IMR-90 (cell line): ENCODE measurements at regions not wholly inside any gene's neighbourhood (a gene's known extent, or its start where the extent isn't known, plus 50 kb on each side); places are given as distances from the start of the nearest gene placed in this dataset.
A peak's percentile ranks its signal among the peaks of the same experiment; 100 is the strongest.

Experiments used
- ATAC-seq: fragments of 200-7000 bp; cut with Tn5 transposase; 2 replicates; pipeline ENCODE4 v1.9.1; 2020; ENCODE audit warnings: low read depth, mild to moderate bottlenecking, moderate library complexity
- BruUV-seq: library from RNA; stranded (reverse); fragments of 400-500 nt; replicated peaks from 2 replicates; lab custom pipeline; 2021; lab: Mats Ljungman, UMichigan
- CTCF ChIA-PET: fragments of 300-600 bp; formaldehyde crosslinking; extraction: SDS; loops from one replicate; lab custom pipeline; 2021; ENCODE audit warnings: antibody characterized with exemption; lab: Yijun Ruan, JAX
- POLR2A ChIA-PET: fragments of 300-600 bp; sonication (Branson Sonifier 250); formaldehyde crosslinking; loops from one replicate; lab custom pipeline; 2022; ENCODE audit warnings: antibody characterized with exemption; ENCODE audit not compliant: unreplicated experiment; lab: Charles Lee
- DNase-seq: peaks from one replicate; pipeline ENCODE4 v3.0.0; 2013
- H2AFZ ChIP-seq: replicated peaks from 2 replicates; pipeline ENCODE3; 2013; ENCODE audit warnings: low read length, mild to moderate bottlenecking; ENCODE audit not compliant: poor library complexity
- H2AK5ac ChIP-seq: 2 replicates; pipeline ENCODE4 v1.6.1; 2013; ENCODE audit warnings: low read depth, low read length, inconsistent platforms
- H2AK9ac ChIP-seq: replicated peaks from 2 replicates; pipeline ENCODE3; 2013; ENCODE audit warnings: mild to moderate bottlenecking, low read depth, low read length, moderate library complexity; ENCODE audit not compliant: poor library complexity
- H2BK120ac ChIP-seq: 2 replicates; pipeline ENCODE4 v1.6.1; 2013; ENCODE audit warnings: low read depth, low read length, inconsistent platforms
- H2BK15ac ChIP-seq: 3 replicates; pipeline ENCODE4 v1.6.1; 2013; ENCODE audit warnings: low read depth, low read length, inconsistent platforms
- H2BK20ac ChIP-seq: 2 replicates; pipeline ENCODE4 v1.6.1; 2013; ENCODE audit warnings: low read depth, mild to moderate bottlenecking, inconsistent platforms, low read length, moderate library complexity
- H2BK5ac ChIP-seq: 2 replicates; pipeline ENCODE4 v1.6.1; 2013; ENCODE audit warnings: mild to moderate bottlenecking, low read depth, low read length, inconsistent platforms; ENCODE audit not compliant: poor library complexity, severe bottlenecking
- H3K14ac ChIP-seq: replicated peaks from 2 replicates; pipeline ENCODE4 v1.6.1; 2013; ENCODE audit warnings: low read depth, low read length, inconsistent platforms
- H3K18ac ChIP-seq: 2 replicates; pipeline ENCODE4 v1.6.1; 2013; ENCODE audit warnings: low read depth, low read length, control low read depth
- H3K23ac ChIP-seq: 2 replicates; pipeline ENCODE4 v1.6.1; 2013; ENCODE audit warnings: low read depth, low read length, inconsistent platforms
- H3K27ac ChIP-seq: 2 replicates; pipeline ENCODE4 v1.5.1; 2013; ENCODE audit warnings: mild to moderate bottlenecking, control low read depth, low read length; ENCODE audit not compliant: insufficient read depth
- H3K27me3 ChIP-seq: 2 replicates; pipeline ENCODE4 v1.6.1; 2013; ENCODE audit warnings: low read length; ENCODE audit not compliant: control insufficient read depth, insufficient read depth
- H3K36me3 ChIP-seq: 2 replicates; pipeline ENCODE4 v1.6.1; 2013; ENCODE audit warnings: low read length, mixed read lengths; ENCODE audit not compliant: control insufficient read depth, insufficient read depth
- H3K4ac ChIP-seq: 2 replicates; pipeline ENCODE4 v1.6.1; 2013; ENCODE audit warnings: low read depth, low read length, inconsistent platforms
- H3K4me1 ChIP-seq: 2 replicates; pipeline ENCODE4 v1.6.1; 2013; ENCODE audit warnings: low read length, mixed read lengths; ENCODE audit not compliant: control insufficient read depth, insufficient read depth
- H3K4me2 ChIP-seq: 2 replicates; pipeline ENCODE4 v1.6.1; 2013; ENCODE audit warnings: low read depth, mild to moderate bottlenecking, control low read depth, low read length, moderate library complexity
- H3K4me3 ChIP-seq: 2 replicates; pipeline ENCODE4 v1.5.1; 2013; ENCODE audit warnings: low read depth, mild to moderate bottlenecking, control low read depth, low read length, moderate library complexity; ENCODE audit not compliant: insufficient read depth
- H3K56ac ChIP-seq: 2 replicates; pipeline ENCODE4 v1.6.1; 2013; ENCODE audit warnings: low read length, inconsistent platforms; ENCODE audit not compliant: insufficient read depth; ENCODE audit errors: extremely low read depth
- H3K79me1 ChIP-seq, 2 experiments: 2 replicates each; pipeline ENCODE4 v1.6.1; 2013; ENCODE audit warnings: low read length in 2 of 2, inconsistent platforms in 1 of 2, low read depth in 1 of 2
- H3K9ac ChIP-seq: 2 replicates; pipeline ENCODE4 v1.6.1; 2013; ENCODE audit warnings: low read depth, low read length, control low read depth
- H3K9me1 ChIP-seq: 2 replicates; pipeline ENCODE4 v1.6.1; 2013; ENCODE audit warnings: low read length, inconsistent platforms; ENCODE audit not compliant: insufficient read depth
- H3K9me3 ChIP-seq: 2 replicates; pipeline ENCODE4 v1.6.1; 2013; ENCODE audit warnings: low read length; ENCODE audit not compliant: control insufficient read depth, insufficient read depth
- H4K20me1 ChIP-seq: 2 replicates; pipeline ENCODE4 v1.6.1; 2013; ENCODE audit warnings: low read length, inconsistent platforms; ENCODE audit not compliant: insufficient read depth
- H4K5ac ChIP-seq: 2 replicates; pipeline ENCODE4 v1.6.1; 2013; ENCODE audit warnings: mild to moderate bottlenecking, low read depth, low read length, control low read depth
- H4K8ac ChIP-seq, 2 experiments: 2 replicates each; pipeline ENCODE4 v1.6.1; 2013; ENCODE audit warnings: low read depth in 2 of 2, low read length in 2 of 2, control low read depth in 1 of 2, inconsistent platforms in 1 of 2
- H4K91ac ChIP-seq: 2 replicates; pipeline ENCODE4 v1.6.1; 2013; ENCODE audit warnings: low read depth, low read length, inconsistent platforms; ENCODE audit not compliant: insufficient read depth
- BHLHE40 ChIP-seq: fragments of 150-350 bp; IDR thresholded peaks from 2 replicates; pipeline ENCODE4 v1.6.1; 2016; ENCODE audit warnings: mild to moderate bottlenecking, low read depth, low read length
- CEBPB ChIP-seq: IDR thresholded peaks from 2 replicates; pipeline ENCODE4 v1.6.1; 2012; ENCODE audit warnings: low read depth, low read length, improper control_type of control experiment
- CHD1 ChIP-seq: IDR thresholded peaks from 2 replicates; pipeline ENCODE4 v1.6.1; 2012; ENCODE audit warnings: low read depth, low read length, improper control_type of control experiment
- FOS ChIP-seq: fragments of 150-350 bp; IDR thresholded peaks from 2 replicates; pipeline ENCODE4 v1.6.1; 2016; ENCODE audit warnings: low read depth, low read length
- MAFK ChIP-seq: IDR thresholded peaks from 2 replicates; pipeline ENCODE4 v1.6.1; 2012; ENCODE audit warnings: low read depth, low read length, improper control_type of control experiment
- MAZ ChIP-seq: IDR thresholded peaks from 2 replicates; pipeline ENCODE4 v1.6.1; 2012; ENCODE audit warnings: low read depth, mild to moderate bottlenecking, low read length, improper control_type of control experiment, moderate library complexity, borderline replicate concordance
- MXI1 ChIP-seq: IDR thresholded peaks from 2 replicates; pipeline ENCODE4 v1.6.1; 2012; ENCODE audit warnings: low read depth, mild to moderate bottlenecking, low read length, moderate library complexity, borderline replicate concordance
- NFE2L2 ChIP-seq: fragments of 150-350 bp; IDR thresholded peaks from 2 replicates; pipeline ENCODE4 v1.6.1; 2016; ENCODE audit warnings: low read depth, mild to moderate bottlenecking, low read length
- POLR2A ChIP-seq: IDR thresholded peaks from 2 replicates; pipeline ENCODE4 v1.6.1; 2012; ENCODE audit warnings: mild to moderate bottlenecking, low read depth, low read length
- RCOR1 ChIP-seq: IDR thresholded peaks from 2 replicates; pipeline ENCODE4 v1.6.1; 2012; ENCODE audit warnings: mild to moderate bottlenecking, low read length, improper control_type of control experiment; ENCODE audit not compliant: insufficient replicate concordance
- RFX5 ChIP-seq: IDR thresholded peaks from 2 replicates; pipeline ENCODE4 v1.8.0; 2012; ENCODE audit warnings: low read depth, mild to moderate bottlenecking, low read length, moderate library complexity
- SMC3 ChIP-seq: fragments of 150-350 bp; IDR thresholded peaks from 2 replicates; pipeline ENCODE4 v1.6.1; 2016; ENCODE audit warnings: low read depth, mild to moderate bottlenecking, antibody characterized with exemption, low read length, moderate library complexity
- WGBS, 2 experiments: methylation state at CpG; one replicate each; pipeline versions ENCODE4 v1.1.5 to v1.1.7; 2013; ENCODE audit warnings: missing lambda C conversion rate in 2 of 2; ENCODE audit not compliant: insufficient read length in 1 of 2; ENCODE audit errors: extremely low coverage in 2 of 2; 5-methylcytosine and 5-hydroxymethylcytosine counted together
- dilution Hi-C: fragments of 300-500 bp; cut with HindIII; formaldehyde crosslinking; loops from one replicate; pipeline ENCODE4 v1.14.3; 2018; ENCODE audit warnings: low sequenced_read_pairs; ENCODE audit not compliant: unreplicated experiment
- in situ Hi-C: fragments of 300-500 bp; cut with MboI; formaldehyde crosslinking; loops from 3 replicates; pipeline ENCODE4 v1.14.3; 2019; ENCODE audit warnings: low sequenced_read_pairs, inconsistent platforms, mixed read lengths
- intact Hi-C: fragments of 100-400 bp; cut with micrococcal nuclease; formaldehyde crosslinking; loops from 2 replicates; pipeline ENCODE4 v1.10.0; 2022
- TF ChIP-seq, protein P1 (sequence below): fragments of 150-350 bp; IDR thresholded peaks from 2 replicates; pipeline ENCODE4 v1.6.1; 2017; ENCODE audit warnings: mild to moderate bottlenecking, antibody characterized with exemption, low read length, low read depth
- TF ChIP-seq, protein P2 (sequence below): fragments of 150-350 bp; IDR thresholded peaks from 2 replicates; pipeline ENCODE4 v1.6.1; 2016; ENCODE audit warnings: low read depth, mild to moderate bottlenecking, low read length, moderate library complexity, borderline replicate concordance
- TF ChIP-seq, protein P3 (sequence below): conservative IDR thresholded peaks from 2 replicates; pipeline ENCODE4 v1.5.1; 2012; ENCODE audit warnings: mild to moderate bottlenecking, low read depth, low read length, improper control_type of control experiment

GRCh38 chr18:41745166-41746049 is 209.6 kb upstream of the PIK3C3 start:
- H4K91ac ChIP-seq = no peak overlapping the region
- no peaks in the 10 kb centered on the region for H3K79me1 ChIP-seq
- ATAC-seq = peak; percentile 81
- no peak overlapping the region for H3K4me2 ChIP-seq
- in situ Hi-C loops (no loop called here), intact Hi-C loops (loop anchor here (1.0 kb wide), 1 partner anchor 161 kb away; no protein-coding TSS in a partner anchor), dilution Hi-C loops (no loop called here)
- H2BK120ac ChIP-seq = no peak overlapping the region
- H3K18ac ChIP-seq = no peak overlapping the region
- H2BK20ac ChIP-seq = no peak overlapping the region
- no peak overlapping the region for H3K27ac ChIP-seq
- ChIA-PET POLR2A (no interaction called here), CTCF (no interaction called here)
- H3K4ac ChIP-seq = no peak overlapping the region
- no peak overlapping the region for H2AK9ac ChIP-seq
- no peaks in the 10 kb centered on the region for H4K20me1 ChIP-seq
- H2BK15ac ChIP-seq = no peak overlapping the region
- H3K4me3 ChIP-seq = no peak overlapping the region
- no peak overlapping the region for H3K9ac ChIP-seq
- no peak overlapping the region for H4K8ac ChIP-seq
- no peak overlapping the region for H2AK5ac ChIP-seq
- WGBS, 2 experiments = no CpG with 5 or more reads among the region's 5 CpGs
- H4K5ac ChIP-seq = no peak overlapping the region
- H2AFZ ChIP-seq = no peak overlapping the region
- H3K36me3 ChIP-seq = no peaks in the 10 kb centered on the region
- no peak overlapping the region for H3K56ac ChIP-seq
- no peaks in the 10 kb centered on the region for H3K9me3 ChIP-seq
- H3K9me1 ChIP-seq = no peaks in the 10 kb centered on the region
- peak; percentile 6 for DNase-seq
- no TSS peak for BruUV-seq
- no peaks in the 10 kb centered on the region for H3K4me1 ChIP-seq
- H3K23ac ChIP-seq = no peak overlapping the region
- no peaks in the 10 kb centered on the region for H3K27me3 ChIP-seq
- no peak overlapping the region for H2BK5ac ChIP-seq
- no peak overlapping the region for H3K14ac ChIP-seq
- no peak for TF ChIP-seq RFX5
- TF ChIP-seq, protein P1, sequence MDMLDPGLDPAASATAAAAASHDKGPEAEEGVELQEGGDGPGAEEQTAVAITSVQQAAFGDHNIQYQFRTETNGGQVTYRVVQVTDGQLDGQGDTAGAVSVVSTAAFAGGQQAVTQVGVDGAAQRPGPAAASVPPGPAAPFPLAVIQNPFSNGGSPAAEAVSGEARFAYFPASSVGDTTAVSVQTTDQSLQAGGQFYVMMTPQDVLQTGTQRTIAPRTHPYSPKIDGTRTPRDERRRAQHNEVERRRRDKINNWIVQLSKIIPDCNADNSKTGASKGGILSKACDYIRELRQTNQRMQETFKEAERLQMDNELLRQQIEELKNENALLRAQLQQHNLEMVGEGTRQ = no peak
- TF ChIP-seq CHD1 = no peak
- no peak for TF ChIP-seq MXI1
- TF ChIP-seq MAFK = no peak
- TF ChIP-seq, protein P2, sequence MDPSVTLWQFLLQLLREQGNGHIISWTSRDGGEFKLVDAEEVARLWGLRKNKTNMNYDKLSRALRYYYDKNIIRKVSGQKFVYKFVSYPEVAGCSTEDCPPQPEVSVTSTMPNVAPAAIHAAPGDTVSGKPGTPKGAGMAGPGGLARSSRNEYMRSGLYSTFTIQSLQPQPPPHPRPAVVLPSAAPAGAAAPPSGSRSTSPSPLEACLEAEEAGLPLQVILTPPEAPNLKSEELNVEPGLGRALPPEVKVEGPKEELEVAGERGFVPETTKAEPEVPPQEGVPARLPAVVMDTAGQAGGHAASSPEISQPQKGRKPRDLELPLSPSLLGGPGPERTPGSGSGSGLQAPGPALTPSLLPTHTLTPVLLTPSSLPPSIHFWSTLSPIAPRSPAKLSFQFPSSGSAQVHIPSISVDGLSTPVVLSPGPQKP = no peak
- no peak for TF ChIP-seq POLR2A
- no peak for TF ChIP-seq RCOR1
- TF ChIP-seq CEBPB = no peak
- TF ChIP-seq BHLHE40 = no peak
- no peak for TF ChIP-seq FOS
- TF ChIP-seq, protein P3, sequence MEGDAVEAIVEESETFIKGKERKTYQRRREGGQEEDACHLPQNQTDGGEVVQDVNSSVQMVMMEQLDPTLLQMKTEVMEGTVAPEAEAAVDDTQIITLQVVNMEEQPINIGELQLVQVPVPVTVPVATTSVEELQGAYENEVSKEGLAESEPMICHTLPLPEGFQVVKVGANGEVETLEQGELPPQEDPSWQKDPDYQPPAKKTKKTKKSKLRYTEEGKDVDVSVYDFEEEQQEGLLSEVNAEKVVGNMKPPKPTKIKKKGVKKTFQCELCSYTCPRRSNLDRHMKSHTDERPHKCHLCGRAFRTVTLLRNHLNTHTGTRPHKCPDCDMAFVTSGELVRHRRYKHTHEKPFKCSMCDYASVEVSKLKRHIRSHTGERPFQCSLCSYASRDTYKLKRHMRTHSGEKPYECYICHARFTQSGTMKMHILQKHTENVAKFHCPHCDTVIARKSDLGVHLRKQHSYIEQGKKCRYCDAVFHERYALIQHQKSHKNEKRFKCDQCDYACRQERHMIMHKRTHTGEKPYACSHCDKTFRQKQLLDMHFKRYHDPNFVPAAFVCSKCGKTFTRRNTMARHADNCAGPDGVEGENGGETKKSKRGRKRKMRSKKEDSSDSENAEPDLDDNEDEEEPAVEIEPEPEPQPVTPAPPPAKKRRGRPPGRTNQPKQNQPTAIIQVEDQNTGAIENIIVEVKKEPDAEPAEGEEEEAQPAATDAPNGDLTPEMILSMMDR = peak; percentile 51
- no peak for TF ChIP-seq MAZ
- peak; percentile 41 for TF ChIP-seq SMC3
- TF ChIP-seq NFE2L2 = no peak
